ENCODE measurements at regions not wholly inside any gene's neighbourhood (a gene's known extent, or its start where the extent isn't known, plus 50 kb on each side); places are given as distances from the start of the nearest gene placed in this dataset.

DNA sequence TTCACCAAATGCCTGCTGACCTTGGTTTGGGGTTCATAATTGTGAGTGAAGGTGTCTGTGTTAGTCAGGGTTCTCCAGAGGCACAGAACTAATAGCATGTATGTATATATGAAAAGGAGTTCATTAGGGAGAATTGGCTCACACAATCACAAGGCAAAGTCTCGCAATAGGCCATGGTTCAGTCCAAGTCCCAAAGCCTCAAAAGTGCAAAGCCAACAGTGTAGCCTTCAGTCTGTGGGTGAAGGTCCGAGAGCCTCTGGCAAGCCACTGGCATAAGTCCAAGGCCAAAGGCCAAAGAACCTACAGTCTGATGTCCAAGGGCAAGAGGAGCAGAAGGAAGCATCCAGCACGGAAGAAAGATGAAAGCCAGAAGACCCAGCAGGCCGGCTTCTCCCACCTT lies 257.6 kb upstream of the SHH start:
- no peak for DNase-seq

DNA sequence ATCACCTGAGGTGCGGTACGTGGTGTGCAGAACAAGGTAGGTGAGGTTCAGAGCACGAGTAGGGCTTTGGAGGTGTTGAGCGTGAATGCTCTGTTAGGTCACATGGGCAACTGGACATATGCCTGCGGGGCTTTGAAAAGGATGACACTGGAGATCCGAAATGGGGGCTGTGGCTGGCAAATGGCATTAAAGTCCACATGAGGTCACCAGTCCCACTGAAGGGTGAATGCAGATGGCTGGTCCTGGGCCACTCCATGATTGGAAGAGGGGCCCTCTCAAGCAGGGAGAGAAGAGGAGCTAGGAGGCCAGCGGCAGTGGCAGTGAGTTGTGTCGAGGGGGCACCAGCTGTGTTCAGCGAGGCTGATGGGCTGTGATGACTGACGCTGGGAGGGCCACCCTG lies 254.9 kb upstream of the SHH start:
- DNase-seq = no peak

DNA sequence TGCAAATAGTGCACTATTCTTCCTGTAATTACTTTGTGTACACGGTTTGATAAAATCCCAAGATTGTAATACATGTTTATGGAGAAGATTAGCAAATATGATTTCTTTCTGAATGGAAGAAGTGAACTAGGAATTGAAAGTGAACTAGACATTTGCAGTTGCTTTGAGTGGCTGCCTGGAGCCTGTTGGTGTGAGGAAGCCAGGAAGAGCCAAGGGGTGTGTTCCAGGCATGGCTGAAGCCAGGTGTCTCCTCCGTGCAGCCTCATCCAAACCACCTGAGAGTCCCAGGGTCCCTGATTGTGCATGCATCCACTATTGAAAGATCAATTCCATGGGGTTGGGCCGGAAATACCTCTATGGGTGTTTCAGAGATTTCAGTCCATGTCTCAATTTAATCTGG lies 253.1 kb upstream of the SHH start:
- DNase-seq = no peak

DNA sequence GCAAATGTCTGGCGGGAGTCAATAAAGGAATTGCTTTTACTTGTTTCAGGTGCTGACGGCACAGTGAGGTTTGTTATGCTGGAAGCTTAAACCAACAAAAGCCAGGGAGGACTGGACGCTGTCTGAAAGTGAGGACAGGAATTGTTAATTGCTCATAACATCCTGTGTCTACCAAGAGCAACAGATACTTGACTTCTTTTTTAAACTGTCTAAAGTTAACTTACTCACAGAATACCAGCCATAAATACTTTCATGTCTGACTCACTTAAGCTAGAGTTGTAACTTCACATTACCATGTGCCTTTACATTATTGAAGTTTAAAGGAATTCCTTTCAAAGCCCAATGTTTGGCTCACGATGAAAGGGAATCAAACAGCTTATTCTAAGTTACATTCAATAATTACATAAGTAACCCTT lies 252.7 kb upstream of the SHH start:
- no peak for DNase-seq

DNA sequence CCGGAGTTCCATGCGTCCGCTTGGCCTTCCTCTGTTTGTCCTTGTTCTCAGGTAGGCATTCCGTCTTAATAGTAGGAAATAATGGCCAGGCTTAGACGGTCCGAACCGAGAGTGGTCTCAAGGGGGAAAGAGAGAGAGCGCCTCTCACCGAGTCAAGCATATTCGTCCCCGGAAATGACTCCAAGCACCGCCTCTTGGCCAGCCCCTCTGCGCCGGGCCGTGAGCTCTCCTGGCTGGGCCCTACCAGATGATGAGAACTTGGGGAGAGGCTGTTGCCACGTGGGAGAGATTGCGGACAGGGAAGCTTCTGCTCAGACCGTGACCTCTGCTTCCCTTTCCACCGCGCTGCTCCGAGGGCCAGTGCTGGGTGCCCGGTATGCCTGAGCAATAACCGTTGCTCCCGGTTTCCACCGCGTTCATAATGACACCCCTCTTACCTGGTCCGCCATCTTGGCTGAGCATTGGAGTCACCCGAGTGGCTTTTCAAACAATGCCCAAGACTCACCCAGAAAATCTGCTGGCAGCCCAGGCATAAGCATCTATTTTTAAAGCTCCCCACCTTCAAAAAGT lies 251.1 kb upstream of the SHH start:
- DNase-seq = no peak

DNA sequence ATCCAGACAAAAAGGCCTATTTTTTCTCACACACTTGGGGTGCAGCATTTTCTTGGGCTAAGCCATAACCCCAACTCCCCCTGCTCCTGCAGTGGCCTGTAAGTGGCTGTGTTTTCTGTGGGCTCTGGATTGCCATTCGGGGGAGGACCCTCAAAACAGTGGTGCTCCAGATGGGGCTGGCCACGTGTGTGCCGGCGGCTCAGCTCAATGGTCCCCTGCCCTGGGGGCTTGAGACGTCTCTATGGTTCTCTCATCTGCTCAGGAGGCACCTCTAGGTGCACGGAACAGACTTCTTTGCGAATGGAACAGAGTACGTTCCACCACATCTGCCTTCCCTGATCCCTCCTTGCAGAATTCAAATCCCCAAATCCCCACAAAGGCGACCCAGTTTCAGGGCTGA lies 250.0 kb upstream of the SHH start:
- no peak for DNase-seq

DNA sequence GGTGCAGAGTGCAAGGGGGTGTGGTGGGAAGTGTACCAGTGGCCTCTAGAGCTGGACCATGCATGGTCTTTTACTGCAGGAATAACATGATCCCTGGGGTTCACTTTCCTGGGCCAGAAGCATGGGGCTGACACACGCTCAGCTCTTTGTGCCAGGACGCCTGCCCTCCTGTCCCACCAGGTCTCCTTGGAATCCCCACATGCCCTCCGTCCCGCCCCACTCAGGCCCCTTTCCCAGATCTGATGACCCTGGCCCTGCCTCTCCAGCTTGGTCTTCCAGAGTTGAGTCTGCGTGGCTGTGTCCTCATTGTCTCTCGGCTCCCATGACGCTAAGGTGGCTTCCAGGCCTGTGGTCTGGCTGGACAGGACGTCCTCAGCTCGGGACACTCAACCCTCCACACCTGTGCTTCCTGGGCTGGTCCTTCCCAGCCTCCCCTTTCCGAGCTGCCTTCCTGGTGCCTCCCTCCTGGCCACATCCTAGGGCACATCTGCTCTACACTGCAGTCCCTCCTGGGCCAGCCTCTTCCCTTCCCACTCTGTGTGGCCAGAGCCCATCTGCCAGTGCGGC lies 249.5 kb upstream of the SHH start:
- no peak for DNase-seq

DNA sequence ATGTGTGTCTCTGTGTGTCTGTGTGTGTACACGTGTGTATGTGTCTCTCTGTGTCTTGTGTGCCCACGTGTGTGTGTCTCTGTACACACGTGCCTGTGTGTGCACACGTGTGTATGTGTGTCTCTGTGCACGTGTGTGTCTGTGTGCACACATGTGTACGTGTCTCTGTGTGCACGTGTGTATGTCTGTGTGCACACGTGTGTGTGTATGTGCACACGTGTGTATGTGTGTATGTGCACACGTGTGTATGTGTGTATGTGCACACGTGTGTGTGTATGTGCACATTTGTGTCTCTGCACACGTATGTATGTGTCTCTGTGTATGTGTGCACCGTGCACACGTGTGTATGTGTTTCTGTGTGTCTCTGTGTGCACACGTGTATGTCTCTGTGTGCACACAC lies 248.7 kb upstream of the SHH start:
- DNase-seq = no peak

DNA sequence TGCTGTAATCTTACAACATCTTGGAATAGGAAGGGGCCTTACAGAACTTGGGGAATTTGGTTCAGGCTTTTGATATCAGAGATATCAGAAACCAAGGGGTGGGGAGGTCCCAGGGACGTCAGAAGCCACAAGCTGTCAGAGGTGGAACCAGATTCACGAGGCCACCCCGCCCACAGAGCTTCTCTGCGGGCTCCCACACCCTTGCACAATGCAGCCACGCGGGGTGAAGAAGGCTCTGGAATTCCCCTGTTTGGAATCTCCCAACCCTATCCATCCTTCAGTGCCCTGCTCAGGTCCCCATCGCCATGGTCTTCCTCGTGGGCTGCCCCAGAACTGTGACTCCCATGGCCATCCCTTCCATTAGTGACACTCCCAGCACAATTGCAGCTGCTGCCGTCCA lies 247.1 kb upstream of the SHH start:
- DNase-seq = no peak

DNA sequence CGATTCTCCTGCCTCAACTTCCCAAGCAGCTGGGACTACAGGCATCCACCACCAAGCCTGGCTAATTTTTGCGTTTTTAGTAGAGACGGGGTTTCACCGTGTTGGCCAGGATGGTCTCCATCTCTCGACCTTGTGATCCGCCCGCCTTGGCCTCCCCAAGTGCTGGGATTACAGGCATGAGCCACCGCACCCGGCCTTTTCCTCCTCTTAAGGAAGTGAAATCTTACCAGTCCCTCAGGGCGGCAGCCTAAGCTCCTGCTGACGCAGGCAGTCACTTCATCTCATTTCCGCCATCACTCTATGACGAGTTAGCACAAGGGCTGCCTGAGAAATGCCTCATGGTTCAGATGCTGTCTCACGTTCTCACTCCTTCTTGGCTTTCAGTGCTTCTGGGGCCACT lies 246.0 kb upstream of the SHH start:
- DNase-seq = no peak

DNA sequence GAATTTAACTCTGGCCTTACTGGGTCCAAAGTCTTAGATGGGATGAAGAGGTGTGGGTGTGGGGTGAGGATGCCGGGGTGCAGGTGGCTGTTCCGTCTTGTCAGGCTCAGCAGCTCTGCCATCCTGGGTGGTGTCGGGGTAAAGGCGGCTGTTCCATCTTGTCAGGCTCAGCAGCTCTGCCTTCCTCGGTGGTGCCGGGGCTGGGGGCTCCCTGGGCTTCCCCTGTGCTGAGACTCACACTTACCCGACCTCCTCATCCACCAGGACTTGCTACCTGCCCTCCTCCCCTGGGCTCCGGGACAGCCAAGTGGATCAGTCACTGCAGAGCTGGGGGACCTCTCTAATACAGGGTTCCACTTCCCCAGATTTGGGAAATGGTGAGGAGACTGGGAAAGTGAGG lies 244.3 kb upstream of the SHH start:
- no peak for DNase-seq

DNA sequence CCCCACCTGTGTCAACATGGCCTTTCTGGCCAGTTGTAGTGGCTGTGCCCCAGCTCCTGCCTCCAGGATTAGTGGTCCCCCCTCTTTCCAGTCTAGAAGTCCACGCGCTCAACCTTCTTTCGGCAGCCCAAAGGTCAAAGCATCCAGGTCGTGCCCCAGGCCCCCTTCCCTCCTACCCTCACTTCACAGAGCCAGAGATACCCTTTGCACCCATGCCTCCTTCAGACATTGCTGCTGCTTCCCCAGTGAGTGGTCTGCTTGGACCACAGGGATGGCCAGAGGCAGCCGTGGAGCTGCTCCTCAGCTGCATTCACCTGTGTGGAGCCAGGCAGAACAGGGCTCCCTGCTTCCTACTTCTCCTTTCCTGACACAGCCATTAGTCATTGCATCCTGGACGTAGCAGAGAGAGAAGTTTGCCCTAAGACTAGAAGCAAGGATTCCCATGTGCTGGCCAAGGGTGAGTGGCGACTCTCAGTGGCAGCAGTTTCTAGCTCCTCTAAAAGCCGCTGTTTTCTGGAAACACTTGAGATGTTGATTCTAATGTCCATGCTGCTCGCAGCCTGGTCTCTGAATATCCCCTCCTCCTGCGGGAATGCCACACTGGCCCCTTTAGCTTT lies 243.1 kb upstream of the SHH start:
- no peak for DNase-seq

DNA sequence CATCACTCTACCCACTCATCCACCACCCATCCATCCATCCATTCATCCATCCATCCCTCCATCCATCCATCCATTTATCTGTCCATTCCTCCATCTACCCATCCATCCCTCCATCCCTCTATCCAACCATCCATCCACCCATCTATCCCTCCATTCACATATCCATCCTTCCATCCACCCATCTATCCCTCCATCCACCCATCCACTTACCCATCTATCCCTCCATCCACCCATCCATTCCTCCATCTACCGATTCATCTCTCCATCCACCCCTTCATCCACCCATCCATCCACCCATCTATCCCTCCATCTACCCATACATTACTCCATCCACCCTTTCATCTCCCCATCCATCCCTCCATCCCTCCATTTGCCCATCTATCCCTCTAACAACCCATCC lies 239.6 kb upstream of the SHH start:
- no peak for DNase-seq

DNA sequence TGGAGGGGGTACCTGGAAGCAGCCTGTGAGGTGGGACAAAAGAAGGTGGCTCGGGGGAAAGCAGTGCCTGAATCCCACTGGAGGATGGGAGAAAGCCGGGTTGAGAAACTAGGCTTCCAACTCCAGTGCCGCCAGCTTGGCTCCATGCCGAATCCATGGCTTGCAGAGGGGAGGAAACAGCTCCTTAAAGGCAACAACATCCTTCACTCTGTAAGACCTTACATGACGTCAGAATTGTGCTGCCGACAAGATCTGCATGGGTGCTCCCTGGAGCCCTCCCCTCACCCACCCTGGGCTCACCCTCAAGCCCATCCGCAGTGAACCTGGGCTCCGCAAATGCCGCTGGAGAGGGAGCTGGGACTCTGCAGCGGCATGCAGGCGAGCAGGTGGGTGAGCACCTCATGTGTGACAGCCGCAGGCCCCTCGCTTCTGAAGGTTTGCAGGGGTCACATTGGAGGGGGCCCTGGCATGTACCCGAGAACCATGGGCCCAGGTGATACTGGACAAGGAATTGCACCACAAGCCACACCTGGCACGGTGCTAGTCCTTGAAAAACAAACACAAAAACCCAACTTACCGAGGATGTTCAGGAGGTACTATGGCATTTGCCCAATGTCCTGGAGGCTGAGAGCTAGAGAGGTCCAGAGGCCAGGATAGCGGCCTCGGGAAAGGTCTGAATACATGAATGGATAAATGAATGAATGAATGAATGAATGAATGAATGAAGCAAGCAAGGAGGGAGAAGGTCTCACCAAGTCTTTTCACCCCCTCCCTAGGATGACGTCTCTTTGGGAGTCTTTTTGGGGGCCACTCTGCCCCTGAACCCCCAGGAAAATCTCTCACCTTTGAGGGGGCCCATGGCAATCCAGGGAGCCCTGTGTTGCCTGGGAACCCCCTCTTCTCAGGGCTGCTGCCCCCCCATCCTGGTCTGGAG lies 238.6 kb upstream of the SHH start:
- no peak for DNase-seq

DNA sequence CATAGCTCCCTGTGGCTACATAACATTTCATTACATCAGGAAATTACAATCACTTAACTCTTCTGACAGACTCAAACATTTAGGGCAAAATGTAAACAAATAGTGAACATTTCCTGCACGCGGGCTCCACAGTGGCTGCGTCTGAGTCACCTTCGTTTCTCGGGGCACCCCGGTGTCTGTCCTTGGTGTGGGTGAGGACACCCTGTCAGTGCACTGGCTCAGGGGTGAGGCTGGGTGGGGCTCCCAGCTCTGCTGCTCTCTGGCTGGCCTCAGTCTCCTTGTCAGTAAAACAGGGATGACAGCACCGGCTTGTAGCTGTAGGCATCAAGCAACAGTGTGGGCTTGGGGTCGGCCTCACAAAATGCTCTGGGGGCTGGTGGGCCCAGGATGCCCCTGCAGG lies 237.1 kb upstream of the SHH start:
- DNase-seq = no peak

DNA sequence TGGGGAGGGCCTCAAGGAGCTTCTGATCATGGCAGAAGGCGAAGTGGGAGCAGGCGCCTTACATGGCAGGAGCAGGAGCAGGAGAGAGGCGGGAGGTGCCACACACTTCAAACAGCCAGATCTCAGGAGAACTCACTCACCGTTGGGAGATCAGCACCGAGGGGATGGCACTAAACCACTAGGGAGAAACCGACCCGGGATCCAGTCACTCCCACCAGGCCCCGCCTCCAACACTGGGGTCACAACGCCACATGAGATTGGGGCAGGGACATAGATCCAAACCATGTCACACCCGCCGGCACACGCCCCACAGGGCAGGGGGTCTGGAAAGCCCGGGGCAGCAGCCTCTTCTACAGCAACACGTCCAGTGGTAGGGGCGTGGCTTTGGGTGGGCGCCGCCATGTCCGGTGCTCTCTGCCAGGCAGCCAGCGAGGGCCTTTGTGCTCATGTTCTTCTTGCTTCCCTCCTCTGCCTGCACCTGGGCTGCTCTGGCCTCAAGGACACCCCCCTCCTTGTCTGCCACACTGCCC lies 233.8 kb upstream of the SHH start:
- no peak for DNase-seq

DNA sequence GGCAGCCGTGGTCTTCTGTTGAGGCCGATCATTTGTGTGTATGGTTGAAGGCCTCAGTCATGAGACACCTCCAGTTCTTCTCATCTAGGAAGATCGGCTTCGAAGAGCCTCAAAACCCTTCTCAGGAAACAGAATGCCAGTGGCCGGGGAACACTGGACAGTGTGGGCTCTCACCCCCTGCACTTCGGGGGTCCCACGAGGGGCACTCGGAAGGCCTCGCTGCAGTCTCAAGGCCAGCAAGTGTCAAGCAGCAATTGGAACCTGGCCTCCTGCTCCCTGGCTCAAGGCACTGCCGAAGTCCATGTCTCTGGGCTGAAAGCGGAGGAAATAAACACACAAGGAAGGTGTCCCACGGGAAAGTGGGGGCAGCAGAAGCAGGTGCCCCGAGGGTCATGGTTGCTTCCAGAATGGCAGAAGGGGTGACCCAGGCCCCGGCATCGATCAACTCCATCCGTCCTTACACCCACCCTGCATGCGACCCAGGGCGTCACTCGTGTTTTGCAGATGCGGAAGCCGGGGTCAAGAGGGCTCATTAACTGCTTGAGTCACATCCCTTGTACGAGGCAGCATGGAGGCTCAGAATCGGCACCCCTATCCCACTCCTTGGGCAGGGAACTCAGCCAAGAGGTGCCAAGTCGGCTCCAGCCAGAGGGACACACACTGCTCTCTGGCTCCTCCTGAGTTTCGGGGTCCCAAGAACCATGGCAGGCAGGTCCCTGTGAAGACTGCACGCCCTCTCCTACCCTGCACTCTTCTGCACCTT lies 231.3 kb upstream of the SHH start:
- DNase-seq = no peak

DNA sequence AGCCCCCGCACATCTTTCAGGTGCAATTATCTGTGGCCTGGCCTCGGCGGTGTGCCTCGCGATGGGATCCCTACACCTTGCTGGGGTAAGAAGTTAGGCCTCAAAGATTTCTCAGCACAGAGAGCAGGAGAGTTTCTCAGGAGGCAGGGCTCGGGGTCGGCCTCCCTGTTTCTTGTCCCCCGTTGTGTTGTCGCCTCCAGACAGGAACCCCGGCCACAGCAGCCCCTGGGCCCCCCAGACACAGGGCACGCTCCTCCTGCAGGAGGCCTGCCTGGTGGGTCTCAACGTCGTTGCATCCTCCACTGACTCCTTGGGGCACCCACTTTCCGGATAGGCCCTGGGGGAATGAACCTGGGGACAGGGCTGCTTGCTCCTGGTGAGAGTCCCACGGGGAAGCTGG lies 229.1 kb upstream of the SHH start:
- DNase-seq = no peak

DNA sequence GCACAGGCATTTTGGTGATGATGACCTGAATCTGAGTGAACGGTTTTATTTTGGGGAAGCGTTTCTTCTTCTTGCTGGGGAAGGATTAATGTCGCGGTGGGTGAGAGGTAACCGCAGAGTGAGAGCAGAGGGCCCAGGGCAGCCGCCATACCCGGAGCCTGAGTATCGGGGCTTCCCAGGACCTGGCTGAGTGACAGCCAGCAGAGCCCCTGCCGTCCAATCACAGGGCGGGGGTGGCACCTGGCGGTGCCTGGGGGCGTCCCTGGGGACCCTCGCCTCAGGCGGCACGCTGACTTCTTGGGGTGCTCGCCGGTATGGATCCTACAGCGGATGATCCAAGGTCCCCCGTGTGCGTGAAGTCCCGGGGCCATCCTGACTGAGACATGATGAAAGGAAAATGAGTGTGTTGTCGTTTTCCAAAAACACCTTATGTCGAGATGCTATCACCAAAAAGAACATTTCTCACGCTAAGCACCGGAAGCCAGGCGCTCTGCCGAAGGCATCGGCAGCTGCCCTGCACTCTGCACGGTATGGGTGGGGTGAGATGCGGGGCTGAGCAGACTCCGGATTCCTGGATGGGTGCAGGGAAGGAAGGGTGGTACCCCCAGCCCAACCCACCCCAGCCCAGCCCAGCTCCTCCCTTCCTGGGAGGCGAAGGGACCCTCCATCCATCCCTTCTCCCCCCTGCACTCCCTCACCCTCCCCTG lies 227.9 kb upstream of the SHH start:
- no peak for DNase-seq

DNA sequence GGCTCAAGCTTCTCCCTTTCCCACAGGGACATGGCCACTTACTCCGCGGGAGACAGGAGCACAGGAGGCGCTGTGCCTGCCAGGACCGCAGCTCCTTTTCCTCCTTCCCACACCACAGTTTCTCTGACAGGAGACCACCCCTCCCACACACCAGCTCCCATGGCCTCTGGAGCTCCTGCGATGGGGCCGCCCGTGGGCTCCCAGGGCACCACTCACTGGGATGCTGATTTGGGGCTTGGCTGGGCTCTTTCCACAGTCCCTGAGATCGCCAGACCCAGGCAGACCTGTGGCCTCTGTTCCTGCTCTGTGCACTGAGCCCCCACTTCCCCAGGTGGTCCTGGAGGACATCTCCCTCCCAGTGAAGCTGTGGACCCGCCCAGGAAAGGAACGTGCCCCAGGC lies 226.9 kb upstream of the SHH start:
- DNase-seq = no peak

DNA sequence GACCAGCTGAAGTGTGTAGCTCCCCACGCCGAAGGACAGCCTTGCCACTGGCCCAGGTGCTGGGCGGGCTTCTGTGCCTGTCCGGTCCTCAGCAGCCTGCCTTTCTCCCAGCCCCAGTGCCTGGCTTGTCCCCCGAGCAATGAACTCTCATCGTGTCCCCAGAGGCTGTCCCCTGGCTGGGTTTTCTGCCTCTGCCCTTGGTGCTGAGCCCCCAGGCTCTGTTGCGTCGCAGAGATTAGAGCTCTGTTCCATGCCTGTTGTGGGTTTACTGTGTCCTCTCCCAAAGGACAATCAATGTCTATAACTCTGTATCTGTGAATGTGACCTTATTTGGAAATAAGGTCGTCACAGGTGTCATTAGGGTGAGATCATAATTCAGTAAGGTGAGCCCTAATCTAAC lies 226.1 kb upstream of the SHH start:
- DNase-seq = no peak

Data from muscle of arm (tissue), 1 donor.